ENCODE measurements at regions not wholly inside any gene's neighbourhood (a gene's known extent, or its start where the extent isn't known, plus 50 kb on each side); places are given as distances from the start of the nearest gene placed in this dataset.

- CTCF ChIA-PET, result interaction anchor here (0.9 to 1.3 kb wide), 3 partner anchors 9 to 418 kb away, joined by 3 to 5 read pairs (median 3); no protein-coding TSS in a partner anchor
Measured at GRCh38 chr19:30231408-30232318, 140.5 kb upstream of the ZNF536 start.

GRCh38 chr19:30233375-30233774, 138.8 kb upstream of the ZNF536 start:
- H3K9ac ChIP-seq, result no peak overlapping the region
- peaks cover 0 to 47% of the 10 kb centered on the region in 2 experiments; a peak in 2 of 4 replicates for H3K4me1 ChIP-seq (ENCODE audit: control insufficient read depth in 1 of 2, insufficient read depth in 2 of 2, low read depth in 1 of 2, low read length in 1 of 2)
- no peak overlapping the region for H2AFZ ChIP-seq (ENCODE audit: low read depth)
- H3K9me3 ChIP-seq, result no peaks in the 10 kb centered on the region
- H3K36me3 ChIP-seq (replicated peaks in 1 of 2; ENCODE audit: control insufficient read depth in 1 of 2, insufficient read depth in 2 of 2, low read length in 1 of 2), result no peaks in the 10 kb centered on the region
- no peak overlapping the region for H3K4me2 ChIP-seq
- no peaks in the 10 kb centered on the region for H3F3A ChIP-seq (replicated peaks; ENCODE audit: insufficient read depth)
- H3K27me3 ChIP-seq (ENCODE audit: insufficient read depth), result 0 out of 2 replicates have a peak, but pooled peaks cover 12% of the 10 kb centered on the region
- ChIA-PET CTCF (interaction anchor here (1.1 to 1.8 kb wide), 3 partner anchors 166 to 433 kb away, joined by 3 to 4 read pairs (median 4); no protein-coding TSS in a partner anchor), POLR2A (interaction anchor here (0.6 kb wide), 1 partner anchor 163 kb away, joined by 6 read pairs; no protein-coding TSS in a partner anchor)
- TF ChIP-seq FOSL2 (IDR thresholded peaks at IDR 0.05; ENCODE audit: borderline replicate concordance, low read depth) (no peak), PBX3 (IDR thresholded peaks at IDR 0.05) (no peak), SMC3 (IDR thresholded peaks at IDR 0.05; ENCODE audit: low read depth, low read length) (no peak), USF2 (IDR thresholded peaks at IDR 0.05; ENCODE audit: borderline replicate concordance, low read depth, low read length) (no peak), CTCF (IDR thresholded peaks at IDR 0.05) (no peak), SIN3A (IDR thresholded peaks at IDR 0.05; ENCODE audit: borderline replicate concordance, low read depth, low read length) (no peak), TCF12 (IDR thresholded peaks at IDR 0.05) (no peak), FOXM1 (IDR thresholded peaks at IDR 0.05; ENCODE audit: low read depth) (no peak), TAF1 (IDR thresholded peaks at IDR 0.05; ENCODE audit: borderline replicate concordance, low read depth, low read length) (no peak)
- H3K4me3 ChIP-seq (ENCODE audit: low read depth in 2 of 2, low read length in 1 of 2), result no peak overlapping the region
- 18% methylated on average over 2 of the region's 2 CpGs for WGBS (ENCODE audit: low lambda C conversion rate)
- DNase-seq, result no peak
- H3K79me2 ChIP-seq (ENCODE audit: insufficient read depth), result no peaks in the 10 kb centered on the region
- H3K9me2 ChIP-seq, result no peaks in the 10 kb centered on the region
- no peak overlapping the region for H3K27ac ChIP-seq (ENCODE audit: low read depth in 2 of 2, low read length in 1 of 2)
- no peaks in the 10 kb centered on the region for H4K20me1 ChIP-seq (ENCODE audit: insufficient read depth)

More at GRCh38 chr19:30231408-30232318, 140.5 kb upstream of the ZNF536 start:
- Histone ChIP-seq H3K4me1 (ENCODE audit: control insufficient read depth in 1 of 2, insufficient read depth in 2 of 2, low read depth in 1 of 2, low read length in 1 of 2) (peaks cover 4 to 45% of the 10 kb centered on the region in 2 experiments; a peak in 3 of 4 replicates), H3K36me3 (replicated peaks in 1 of 2; ENCODE audit: control insufficient read depth in 1 of 2, insufficient read depth in 2 of 2, low read length in 1 of 2) (no peaks in the 10 kb centered on the region), H2AFZ (ENCODE audit: low read depth) (no peak overlapping the region), H3K79me2 (ENCODE audit: insufficient read depth) (no peaks in the 10 kb centered on the region), H3K4me2 (no peak overlapping the region), H3K4me3 (ENCODE audit: low read depth in 2 of 2, low read length in 1 of 2) (no peak overlapping the region), H3K9me2 (no peaks in the 10 kb centered on the region), H4K20me1 (ENCODE audit: insufficient read depth) (no peaks in the 10 kb centered on the region), H3K27me3 (ENCODE audit: insufficient read depth) (peaks cover 13% of the 10 kb centered on the region; the same call in 1 of the 2 replicates), H3K27ac (ENCODE audit: low read depth in 2 of 2, low read length in 1 of 2) (no peak overlapping the region), H3K9me3 (no peaks in the 10 kb centered on the region), H3F3A (replicated peaks; ENCODE audit: insufficient read depth) (no peaks in the 10 kb centered on the region), H3K9ac (no peak overlapping the region)
- 29% methylated on average over 7 of the region's 8 CpGs for WGBS (ENCODE audit: low lambda C conversion rate)
- no peak; the same call in 1 of the 2 replicates for TF ChIP-seq GATA2 (CRISPR knock-in tag; IDR thresholded peaks at IDR 0.05)
- no peak for TF ChIP-seq RAD21 (IDR thresholded peaks at IDR 0.05; ENCODE audit: low read length)
- no peak for TF ChIP-seq RFX5 (IDR thresholded peaks at IDR 0.05; ENCODE audit: low read length)
- POLR2A ChIA-PET, result no interaction called here
- DNase-seq, result no peak

Measured in SK-N-SH (cell line).